Muscle of back (tissue), 3 donors: ENCODE measurements at regions not wholly inside any gene's neighbourhood (a gene's known extent, or its start where the extent isn't known, plus 50 kb on each side); places are given as distances from the start of the nearest gene placed in this dataset.
"Not testable (repeated sequence)": the region's sequence is repeated elsewhere in the genome, so short reads cannot be mapped to it uniquely, and the experiment has no call there.

Source experiments
- DNase-seq, 3 donors: peaks; one replicate each; pipeline versions ENCODE4 v3.0.0 to v3.0.0-alpha.2; 2013

GRCh38 chr3:78079514-78079913 is 1039.6 kb downstream of the ROBO2 start:
- no peak for DNase-seq

- no peak for DNase-seq
Measured at GRCh38 chr3:78086150-78086549, 1046.3 kb downstream of the ROBO2 start.

GRCh38 chr3:78087134-78087533 is 1047.2 kb downstream of the ROBO2 start:
- no peak for DNase-seq

- no peak for DNase-seq
Measured at GRCh38 chr3:78088006-78088405, 1048.1 kb downstream of the ROBO2 start.

GRCh38 chr3:78090382-78090781 is 1050.5 kb downstream of the ROBO2 start:
- no peak for DNase-seq

- no peak for DNase-seq
Measured at GRCh38 chr3:78091478-78092119, 1051.7 kb downstream of the ROBO2 start.

GRCh38 chr3:78092574-78092973 is 1052.7 kb downstream of the ROBO2 start:
- DNase-seq, result peak in 2 of 3 donors; percentile 30 to 40

GRCh38 chr3:78096488-78097255 is 1056.8 kb downstream of the ROBO2 start:
- DNase-seq, result no peak

- no peak for DNase-seq
Measured at GRCh38 chr3:78098367-78098766, 1058.5 kb downstream of the ROBO2 start.

- DNase-seq, result peak; percentile 57 to 78 (median 73)
Measured at GRCh38 chr3:78101384-78101783, 1061.5 kb downstream of the ROBO2 start.

- not testable (repeated sequence) for DNase-seq
Measured at GRCh38 chr3:78108269-78108961, 1068.5 kb downstream of the ROBO2 start.

GRCh38 chr3:78112291-78113010 is 1072.6 kb downstream of the ROBO2 start:
- DNase-seq, result peak in 1 of 3 donors; percentile 47

- no peak for DNase-seq
Measured at GRCh38 chr3:78115983-78116382, 1076.1 kb downstream of the ROBO2 start.

- DNase-seq, result no peak
Measured at GRCh38 chr3:78116874-78117273, 1077.0 kb downstream of the ROBO2 start.

GRCh38 chr3:78123058-78123457 is 1083.2 kb downstream of the ROBO2 start:
- no peak for DNase-seq

- DNase-seq, result peak; percentile 63 to 91 (median 78)
Measured at GRCh38 chr3:78129707-78130106, 1089.8 kb downstream of the ROBO2 start.

GRCh38 chr3:78130741-78131290 is 1090.9 kb downstream of the ROBO2 start:
- DNase-seq, result no peak

- DNase-seq, result no peak
Measured at GRCh38 chr3:78134496-78134895, 1094.6 kb downstream of the ROBO2 start.

- peak in 1 of 3 donors; percentile 28 for DNase-seq
Measured at GRCh38 chr3:78139166-78139565, 1099.3 kb downstream of the ROBO2 start.

GRCh38 chr3:78140274-78140673 is 1100.4 kb downstream of the ROBO2 start:
- no peak for DNase-seq

- DNase-seq, result no peak
Measured at GRCh38 chr3:78140866-78141265, 1101.0 kb downstream of the ROBO2 start.

- DNase-seq, result no peak
Measured at GRCh38 chr3:78141269-78141668, 1101.4 kb downstream of the ROBO2 start.
